IgD-negative memory B cell (primary cell): ENCODE measurements at regions not wholly inside any gene's neighbourhood (a gene's known extent, or its start where the extent isn't known, plus 50 kb on each side); places are given as distances from the start of the nearest gene placed in this dataset.
A peak's percentile ranks its signal among the peaks of the same experiment; 100 is the strongest.
"Not testable (repeated sequence)": the region's sequence is repeated elsewhere in the genome, so short reads cannot be mapped to it uniquely, and the experiment has no call there.

Experiments
- H3K27ac Mint-ChIP-seq, 3 donors: one replicate each; pipeline ENCODE4 v1.8.0; 2020 to 2022; ENCODE audit warnings: mild to moderate bottlenecking in 3 of 3, mixed read lengths in 3 of 3, moderate library complexity in 1 of 3
- H3K27me3 Mint-ChIP-seq: one replicate; pipeline ENCODE4 v1.8.0; 2021; ENCODE audit warnings: mixed read lengths
- H3K36me3 Mint-ChIP-seq: one replicate; pipeline ENCODE4 v1.8.0; 2020; ENCODE audit warnings: mild to moderate bottlenecking, mixed read lengths
- H3K4me1 Mint-ChIP-seq, 3 donors: one replicate each; pipeline ENCODE4 v1.8.0; 2020 to 2022; ENCODE audit warnings: mixed read lengths in 3 of 3, mild to moderate bottlenecking in 1 of 3
- H3K4me3 Mint-ChIP-seq, 4 donors: one replicate each; pipeline ENCODE4 v1.8.0; 2020 to 2022; ENCODE audit warnings: mild to moderate bottlenecking in 4 of 4, mixed read lengths in 4 of 4, moderate library complexity in 3 of 4
- H3K9me3 Mint-ChIP-seq, 3 donors: one replicate each; pipeline ENCODE4 v1.8.0; 2020 to 2021; ENCODE audit warnings: mixed read lengths in 3 of 3, mild to moderate bottlenecking in 1 of 3

GRCh38 chr3:198096015-198096414, 136.0 kb downstream of the LMLN start:
- H3K9me3 Mint-ChIP-seq = peaks cover 4 to 21% (median 18%) of the 10 kb centered on the region in 3 donors
- H3K27me3 Mint-ChIP-seq = peaks cover 8% of the 10 kb centered on the region
- no peak overlapping the region for H3K4me3 Mint-ChIP-seq
- peaks cover 0 to 5% (median 0%) of the 10 kb centered on the region in 3 donors for H3K4me1 Mint-ChIP-seq
- peak overlapping the region in 1 of 3 donors; percentile 14 for H3K27ac Mint-ChIP-seq
- H3K36me3 Mint-ChIP-seq = no peaks in the 10 kb centered on the region

- peaks cover 4 to 21% (median 18%) of the 10 kb centered on the region in 3 donors for H3K9me3 Mint-ChIP-seq
- no peaks in the 10 kb centered on the region for H3K36me3 Mint-ChIP-seq
- H3K27ac Mint-ChIP-seq = peak overlapping the region in 1 of 3 donors; percentile 19
- no peak overlapping the region for H3K4me3 Mint-ChIP-seq
- H3K27me3 Mint-ChIP-seq = peaks cover 8% of the 10 kb centered on the region
- peaks cover 0 to 5% (median 0%) of the 10 kb centered on the region in 3 donors for H3K4me1 Mint-ChIP-seq
These were observed 137.0 kb downstream of the LMLN start for GRCh38 chr3:198097048-198097447.

- not testable (repeated sequence) for H3K36me3 Mint-ChIP-seq, H3K27me3 Mint-ChIP-seq, H3K4me1 Mint-ChIP-seq
- H3K4me3 Mint-ChIP-seq = peak overlapping the region in 3 of 4 donors; percentile 23 to 47 (median 39)
- H3K27ac Mint-ChIP-seq = peak overlapping the region in 2 of 3 donors; percentile 83 to 92
- peaks cover 4 to 15% (median 12%) of the 10 kb centered on the region in 3 donors for H3K9me3 Mint-ChIP-seq
These were observed 138.7 kb downstream of the LMLN start for GRCh38 chr3:198098661-198099081.

GRCh38 chr3:198103070-198103469, 143.1 kb downstream of the LMLN start:
- H3K27me3 Mint-ChIP-seq, H3K4me1 Mint-ChIP-seq, H3K36me3 Mint-ChIP-seq, H3K4me3 Mint-ChIP-seq, H3K9me3 Mint-ChIP-seq: not testable (repeated sequence)
- H3K27ac Mint-ChIP-seq = peak overlapping the region in 1 of 3 donors; percentile 85

- H3K36me3 Mint-ChIP-seq = no peaks in the 10 kb centered on the region
- peak overlapping the region in 2 of 3 donors; percentile 82 to 84 for H3K27ac Mint-ChIP-seq
- H3K4me3 Mint-ChIP-seq = peak overlapping the region in 1 of 4 donors; percentile 52
These were observed 146.2 kb downstream of the LMLN start for GRCh38 chr3:198106265-198106664.

GRCh38 chr3:198107840-198108734, 148.1 kb downstream of the LMLN start:
- Mint-ChIP-seq H3K27ac (peak overlapping the region in 1 of 3 donors; percentile 29), H3K9me3 (peaks cover 0 to 12% (median 3%) of the 10 kb centered on the region in 3 donors)

More at GRCh38 chr3:198106265-198106664, 146.2 kb downstream of the LMLN start:
- H3K4me1 Mint-ChIP-seq = peaks cover 0 to 2% (median 0%) of the 10 kb centered on the region in 3 donors
- peaks cover 0 to 10% (median 0%) of the 10 kb centered on the region in 3 donors for H3K9me3 Mint-ChIP-seq
- H3K27me3 Mint-ChIP-seq = peaks cover 8% of the 10 kb centered on the region

GRCh38 chr3:198109883-198110282, 149.9 kb downstream of the LMLN start:
- H3K4me1 Mint-ChIP-seq = peaks cover 0 to 5% (median 2%) of the 10 kb centered on the region in 3 donors
- H3K36me3 Mint-ChIP-seq = no peaks in the 10 kb centered on the region
- no peak overlapping the region for H3K4me3 Mint-ChIP-seq
- peaks cover 32% of the 10 kb centered on the region for H3K27me3 Mint-ChIP-seq
- peaks cover 4 to 19% (median 5%) of the 10 kb centered on the region in 3 donors for H3K9me3 Mint-ChIP-seq
- peak overlapping the region in 1 of 3 donors; percentile 53 for H3K27ac Mint-ChIP-seq

More at GRCh38 chr3:198107840-198108734, 148.1 kb downstream of the LMLN start:
- no peaks in the 10 kb centered on the region for H3K36me3 Mint-ChIP-seq
- H3K4me3 Mint-ChIP-seq = no peak overlapping the region
- peaks cover 19% of the 10 kb centered on the region for H3K27me3 Mint-ChIP-seq
- peaks cover 0 to 2% (median under 1%) of the 10 kb centered on the region in 3 donors for H3K4me1 Mint-ChIP-seq

- H3K27me3 Mint-ChIP-seq = peaks cover 34% of the 10 kb centered on the region
- no peaks in the 10 kb centered on the region for H3K36me3 Mint-ChIP-seq
- no peak overlapping the region for H3K27ac Mint-ChIP-seq
- no peak overlapping the region for H3K4me3 Mint-ChIP-seq
- H3K4me1 Mint-ChIP-seq = peaks cover 0 to 3% (median 2%) of the 10 kb centered on the region in 3 donors
- H3K9me3 Mint-ChIP-seq = peaks cover 7 to 22% (median 14%) of the 10 kb centered on the region in 3 donors
These were observed 152.0 kb downstream of the LMLN start for GRCh38 chr3:198112031-198112430.

GRCh38 chr3:198113206-198114053, 153.4 kb downstream of the LMLN start:
- peaks cover 34% of the 10 kb centered on the region for H3K27me3 Mint-ChIP-seq
- H3K27ac Mint-ChIP-seq = no peak overlapping the region
- H3K4me3 Mint-ChIP-seq = peak overlapping the region in 1 of 4 donors; percentile 42
- peaks cover 0 to 3% (median 2%) of the 10 kb centered on the region in 3 donors for H3K4me1 Mint-ChIP-seq
- peaks cover 7 to 22% (median 14%) of the 10 kb centered on the region in 3 donors for H3K9me3 Mint-ChIP-seq
- no peaks in the 10 kb centered on the region for H3K36me3 Mint-ChIP-seq

GRCh38 chr3:198114516-198114915, 154.5 kb downstream of the LMLN start:
- Mint-ChIP-seq H3K27me3 (peaks cover 36% of the 10 kb centered on the region), H3K9me3 (peaks cover 8 to 21% (median 14%) of the 10 kb centered on the region in 3 donors)
- not testable (repeated sequence) for H3K27ac Mint-ChIP-seq, H3K4me1 Mint-ChIP-seq, H3K36me3 Mint-ChIP-seq, H3K4me3 Mint-ChIP-seq

GRCh38 chr3:198122184-198122583, 162.2 kb downstream of the LMLN start:
- not testable (repeated sequence) for H3K27me3 Mint-ChIP-seq, H3K27ac Mint-ChIP-seq, H3K4me1 Mint-ChIP-seq, H3K4me3 Mint-ChIP-seq, H3K9me3 Mint-ChIP-seq, H3K36me3 Mint-ChIP-seq

GRCh38 chr3:198137038-198137835, 177.2 kb downstream of the LMLN start:
- H3K4me1 Mint-ChIP-seq, H3K27ac Mint-ChIP-seq, H3K9me3 Mint-ChIP-seq, H3K36me3 Mint-ChIP-seq, H3K27me3 Mint-ChIP-seq, H3K4me3 Mint-ChIP-seq: not testable (repeated sequence)

- H3K27me3 Mint-ChIP-seq, H3K4me3 Mint-ChIP-seq, H3K27ac Mint-ChIP-seq, H3K36me3 Mint-ChIP-seq, H3K9me3 Mint-ChIP-seq, H3K4me1 Mint-ChIP-seq: not testable (repeated sequence)
These were observed 178.2 kb downstream of the LMLN start for GRCh38 chr3:198138205-198138604.

- H3K4me3 Mint-ChIP-seq, H3K27ac Mint-ChIP-seq, H3K36me3 Mint-ChIP-seq, H3K9me3 Mint-ChIP-seq, H3K27me3 Mint-ChIP-seq, H3K4me1 Mint-ChIP-seq: not testable (repeated sequence)
These were observed 179.0 kb downstream of the LMLN start for GRCh38 chr3:198139037-198139436.
